ENCODE measurements at regions not wholly inside any gene's neighbourhood (a gene's known extent, or its start where the extent isn't known, plus 50 kb on each side); places are given as distances from the start of the nearest gene placed in this dataset.

DNA sequence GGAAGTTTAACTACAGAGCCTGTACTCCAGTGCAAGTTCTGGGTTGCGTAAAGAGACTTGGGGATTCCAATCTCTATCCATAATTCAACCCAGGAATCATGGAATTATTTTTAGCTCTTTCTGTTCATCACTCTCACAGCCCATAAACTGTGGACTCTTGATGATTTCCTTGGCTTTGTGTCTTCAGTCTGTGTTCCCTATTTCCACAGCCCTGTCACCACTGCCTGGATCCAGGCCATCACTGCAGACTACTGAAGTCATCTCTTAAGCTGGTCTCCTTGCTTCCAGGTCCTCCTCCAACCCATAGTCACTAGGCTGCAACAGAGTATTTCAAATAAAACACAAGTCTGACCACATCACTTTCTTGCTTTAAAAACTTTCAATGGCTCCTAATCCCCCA, 211.7 kb downstream of the PLK2 start:
- no peak for TF ChIP-seq EZH2 (IDR thresholded peaks at IDR 0.05; ENCODE audit: borderline replicate concordance, low read depth, low read length, poor library complexity, severe bottlenecking)
- TF ChIP-seq, protein P1, sequence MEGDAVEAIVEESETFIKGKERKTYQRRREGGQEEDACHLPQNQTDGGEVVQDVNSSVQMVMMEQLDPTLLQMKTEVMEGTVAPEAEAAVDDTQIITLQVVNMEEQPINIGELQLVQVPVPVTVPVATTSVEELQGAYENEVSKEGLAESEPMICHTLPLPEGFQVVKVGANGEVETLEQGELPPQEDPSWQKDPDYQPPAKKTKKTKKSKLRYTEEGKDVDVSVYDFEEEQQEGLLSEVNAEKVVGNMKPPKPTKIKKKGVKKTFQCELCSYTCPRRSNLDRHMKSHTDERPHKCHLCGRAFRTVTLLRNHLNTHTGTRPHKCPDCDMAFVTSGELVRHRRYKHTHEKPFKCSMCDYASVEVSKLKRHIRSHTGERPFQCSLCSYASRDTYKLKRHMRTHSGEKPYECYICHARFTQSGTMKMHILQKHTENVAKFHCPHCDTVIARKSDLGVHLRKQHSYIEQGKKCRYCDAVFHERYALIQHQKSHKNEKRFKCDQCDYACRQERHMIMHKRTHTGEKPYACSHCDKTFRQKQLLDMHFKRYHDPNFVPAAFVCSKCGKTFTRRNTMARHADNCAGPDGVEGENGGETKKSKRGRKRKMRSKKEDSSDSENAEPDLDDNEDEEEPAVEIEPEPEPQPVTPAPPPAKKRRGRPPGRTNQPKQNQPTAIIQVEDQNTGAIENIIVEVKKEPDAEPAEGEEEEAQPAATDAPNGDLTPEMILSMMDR (conservative IDR thresholded peaks at IDR 0.05; ENCODE audit: low read depth, low read length) = no peak
